PC-3 (cell line): ENCODE measurements at regions not wholly inside any gene's neighbourhood (a gene's known extent, or its start where the extent isn't known, plus 50 kb on each side); places are given as distances from the start of the nearest gene placed in this dataset.

Source experiments
- CTCF ChIP-seq: fragments of 300-600 bp; sonication (generic); conservative IDR thresholded peaks from 2 replicates; pipeline ENCODE4 v1.5.1; 2017; ENCODE audit warnings: antibody characterized with exemption, low read depth, mild to moderate bottlenecking, low read length
- EZH2phosphoT487 ChIP-seq: fragments of 300-600 bp; sonication (generic); IDR thresholded peaks from 2 replicates; pipeline ENCODE4 v1.6.1; 2018; ENCODE audit warnings: mild to moderate bottlenecking, antibody characterized with exemption, low read length, borderline replicate concordance

- TF ChIP-seq EZH2phosphoT487 (no peak), CTCF (no peak)
Measured at GRCh38 chr2:71876542-71877451, 270.9 kb downstream of the CYP26B1 start.
